ENCODE measurements at regions not wholly inside any gene's neighbourhood (a gene's known extent, or its start where the extent isn't known, plus 50 kb on each side); places are given as distances from the start of the nearest gene placed in this dataset.

DNA sequence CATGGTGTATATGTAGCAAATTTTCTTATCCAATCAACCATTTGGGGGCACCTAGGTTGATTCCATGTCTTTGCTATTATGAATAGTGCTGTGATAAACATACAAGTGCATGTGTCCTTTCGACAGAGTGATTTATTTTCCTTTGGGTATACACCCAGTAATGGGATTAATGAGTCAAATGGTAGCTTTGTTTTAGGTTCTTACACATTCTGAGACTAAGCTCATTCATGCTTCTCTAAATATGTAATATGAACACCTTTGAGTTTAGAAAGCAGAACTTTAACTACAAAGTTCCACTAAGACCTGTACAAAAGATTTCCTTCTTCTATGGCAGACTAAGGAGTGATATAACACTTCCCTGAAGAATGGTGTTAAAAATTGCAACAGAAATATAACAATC lies 627.0 kb downstream of the KCNA4 start:
- H3K27me3 ChIP-seq (ENCODE audit: insufficient read depth, low read length): no peaks in the 10 kb centered on the region
- no peaks in the 10 kb centered on the region for H3K36me3 ChIP-seq (ENCODE audit: insufficient read depth, low read length)
- no peak overlapping the region for H3K27ac ChIP-seq (ENCODE audit: low read depth, low read length)
- H3K4me3 ChIP-seq (ENCODE audit: low read depth, low read length): no peak overlapping the region
- no peaks in the 10 kb centered on the region for H3K4me1 ChIP-seq (ENCODE audit: control insufficient read depth, insufficient read depth, low read length, unreplicated experiment)
- no peak overlapping the region for H2AFZ ChIP-seq (ENCODE audit: low read length, unreplicated experiment)
- H3K79me2 ChIP-seq (ENCODE audit: control insufficient read depth, insufficient read depth, low read length, unreplicated experiment): no peaks in the 10 kb centered on the region

DNA sequence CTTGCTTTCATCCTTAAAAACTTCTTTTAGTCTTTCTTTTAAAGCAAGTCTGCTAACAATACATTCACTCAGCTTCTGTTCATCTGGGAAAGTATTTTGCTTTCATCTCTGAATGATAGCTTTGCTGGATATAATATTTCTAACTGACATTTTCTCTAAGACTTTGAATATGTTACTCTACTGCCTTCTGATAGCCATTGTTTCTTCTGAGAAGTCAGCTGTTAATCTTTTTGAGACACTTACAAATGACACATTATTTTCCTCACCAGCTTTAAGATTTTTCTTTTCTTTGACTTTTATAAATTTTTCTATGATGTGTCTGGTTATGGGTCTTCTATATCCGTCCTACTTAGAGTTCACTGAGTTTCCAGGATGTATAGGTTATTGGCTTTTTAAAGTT lies 643.1 kb downstream of the KCNA4 start:
- H3K4me1 ChIP-seq (ENCODE audit: control insufficient read depth, insufficient read depth, low read length, unreplicated experiment): no peaks in the 10 kb centered on the region
- no peak overlapping the region for H3K4me3 ChIP-seq (ENCODE audit: low read depth, low read length)
- H3K27ac ChIP-seq (ENCODE audit: low read depth, low read length): no peak overlapping the region
- H3K79me2 ChIP-seq (ENCODE audit: control insufficient read depth, insufficient read depth, low read length, unreplicated experiment): no peaks in the 10 kb centered on the region
- H3K36me3 ChIP-seq (ENCODE audit: insufficient read depth, low read length): no peaks in the 10 kb centered on the region; the same call in 1 of the 2 replicates
- no peak overlapping the region for H2AFZ ChIP-seq (ENCODE audit: low read length, unreplicated experiment)
- no peaks in the 10 kb centered on the region for H3K27me3 ChIP-seq (ENCODE audit: insufficient read depth, low read length)

DNA sequence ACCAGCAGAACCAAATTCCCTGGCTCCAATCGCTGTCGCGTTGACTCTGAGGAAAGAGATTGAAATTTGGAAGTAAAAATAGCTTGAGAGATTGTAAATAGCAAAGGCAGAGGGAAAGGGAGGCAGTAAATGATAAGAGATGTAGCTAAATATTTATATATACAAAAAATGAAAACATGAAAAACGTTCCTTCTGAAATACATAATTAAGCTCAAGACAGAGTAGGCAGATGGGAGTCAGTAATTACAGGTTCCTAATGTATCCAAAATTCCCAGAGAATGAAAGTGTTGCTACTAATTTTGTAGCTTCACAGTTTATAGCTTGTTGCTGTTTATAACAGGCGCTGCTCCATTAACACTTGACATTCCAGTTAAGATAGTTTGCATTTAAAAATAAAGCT lies 648.7 kb downstream of the KCNA4 start:
- no peak overlapping the region for H2AFZ ChIP-seq (ENCODE audit: low read length, unreplicated experiment)
- H3K4me3 ChIP-seq (ENCODE audit: low read depth, low read length): no peak overlapping the region
- H3K4me1 ChIP-seq (ENCODE audit: control insufficient read depth, insufficient read depth, low read length, unreplicated experiment): no peaks in the 10 kb centered on the region
- H3K79me2 ChIP-seq (ENCODE audit: control insufficient read depth, insufficient read depth, low read length, unreplicated experiment): no peaks in the 10 kb centered on the region
- H3K27ac ChIP-seq (ENCODE audit: low read depth, low read length): no peak overlapping the region
- H3K27me3 ChIP-seq (ENCODE audit: insufficient read depth, low read length): no peaks in the 10 kb centered on the region
- no peaks in the 10 kb centered on the region for H3K36me3 ChIP-seq (ENCODE audit: insufficient read depth, low read length)

- Histone ChIP-seq H3K27me3 (ENCODE audit: insufficient read depth, low read length) (no peaks in the 10 kb centered on the region), H3K36me3 (ENCODE audit: insufficient read depth, low read length) (no peaks in the 10 kb centered on the region), H2AFZ (ENCODE audit: low read length, unreplicated experiment) (no peak overlapping the region), H3K4me1 (ENCODE audit: control insufficient read depth, insufficient read depth, low read length, unreplicated experiment) (no peaks in the 10 kb centered on the region), H3K4me3 (ENCODE audit: low read depth, low read length) (no peak overlapping the region), H3K27ac (ENCODE audit: low read depth, low read length) (no peak overlapping the region), H3K79me2 (ENCODE audit: control insufficient read depth, insufficient read depth, low read length, unreplicated experiment) (no peaks in the 10 kb centered on the region)
Observed at GRCh38 chr11:29364006-29364405, 652.8 kb downstream of the KCNA4 start.

DNA sequence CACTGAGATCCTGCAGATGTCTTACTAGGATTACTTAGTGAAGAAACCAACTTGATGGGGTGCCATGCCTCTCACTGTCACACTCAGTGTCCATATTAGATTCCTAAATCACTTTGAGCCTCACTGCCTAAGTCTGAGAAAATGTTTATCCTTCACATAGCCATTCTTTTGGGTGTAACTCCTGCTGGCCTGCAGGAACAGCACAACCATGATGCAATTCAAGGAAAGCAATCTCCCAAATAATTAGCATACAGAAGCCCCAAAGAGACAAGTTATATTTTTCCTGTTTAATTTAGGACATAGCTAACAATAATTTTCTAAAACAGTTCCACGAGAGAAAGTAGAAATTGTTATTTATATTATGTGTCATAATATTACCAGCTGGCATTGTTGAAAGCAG lies 655.5 kb downstream of the KCNA4 start:
- Histone ChIP-seq H2AFZ (ENCODE audit: low read length, unreplicated experiment) (no peak overlapping the region), H3K4me3 (ENCODE audit: low read depth, low read length) (no peak overlapping the region), H3K4me1 (ENCODE audit: control insufficient read depth, insufficient read depth, low read length, unreplicated experiment) (no peaks in the 10 kb centered on the region), H3K27me3 (ENCODE audit: insufficient read depth, low read length) (no peaks in the 10 kb centered on the region), H3K27ac (ENCODE audit: low read depth, low read length) (no peak overlapping the region), H3K79me2 (ENCODE audit: control insufficient read depth, insufficient read depth, low read length, unreplicated experiment) (no peaks in the 10 kb centered on the region), H3K36me3 (ENCODE audit: insufficient read depth, low read length) (no peaks in the 10 kb centered on the region)

DNA sequence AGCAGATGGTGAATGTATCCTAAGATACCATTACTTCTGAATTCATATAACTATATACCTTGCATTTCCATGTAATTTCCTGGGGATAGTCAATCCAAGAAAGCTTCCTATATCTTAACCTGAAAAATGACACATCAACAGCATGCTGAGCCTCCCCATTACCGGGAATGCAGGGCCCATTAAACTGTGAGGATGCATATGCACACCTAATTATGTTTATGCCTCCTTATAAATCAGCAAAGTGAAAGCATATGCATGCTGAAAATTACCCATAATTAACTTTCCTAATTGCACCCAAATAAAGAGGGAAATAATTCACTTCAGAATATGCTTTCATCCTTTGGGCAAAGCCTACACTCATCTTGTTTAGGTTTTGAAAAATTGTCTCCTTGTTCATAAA lies 663.0 kb downstream of the KCNA4 start:
- no peaks in the 10 kb centered on the region for H3K79me2 ChIP-seq (ENCODE audit: control insufficient read depth, insufficient read depth, low read length, unreplicated experiment)
- no peaks in the 10 kb centered on the region for H3K27me3 ChIP-seq (ENCODE audit: insufficient read depth, low read length)
- H3K4me3 ChIP-seq (ENCODE audit: low read depth, low read length): no peak overlapping the region
- H3K27ac ChIP-seq (ENCODE audit: low read depth, low read length): no peak overlapping the region
- H3K4me1 ChIP-seq (ENCODE audit: control insufficient read depth, insufficient read depth, low read length, unreplicated experiment): no peaks in the 10 kb centered on the region
- no peak overlapping the region for H2AFZ ChIP-seq (ENCODE audit: low read length, unreplicated experiment)
- no peaks in the 10 kb centered on the region for H3K36me3 ChIP-seq (ENCODE audit: insufficient read depth, low read length)

- Histone ChIP-seq H3K27me3 (ENCODE audit: insufficient read depth, low read length) (no peaks in the 10 kb centered on the region), H3K79me2 (ENCODE audit: control insufficient read depth, insufficient read depth, low read length, unreplicated experiment) (no peaks in the 10 kb centered on the region), H2AFZ (ENCODE audit: low read length, unreplicated experiment) (no peak overlapping the region), H3K27ac (ENCODE audit: low read depth, low read length) (no peak overlapping the region), H3K4me3 (ENCODE audit: low read depth, low read length) (no peak overlapping the region), H3K4me1 (ENCODE audit: control insufficient read depth, insufficient read depth, low read length, unreplicated experiment) (no peaks in the 10 kb centered on the region), H3K36me3 (ENCODE audit: insufficient read depth, low read length) (no peaks in the 10 kb centered on the region)
Observed at GRCh38 chr11:29352273-29352795, 664.5 kb downstream of the KCNA4 start.

GRCh38 chr11:29351301-29351873 lies 665.4 kb downstream of the KCNA4 start:
- no peaks in the 10 kb centered on the region for H3K36me3 ChIP-seq (ENCODE audit: insufficient read depth, low read length)
- H3K4me1 ChIP-seq (ENCODE audit: control insufficient read depth, insufficient read depth, low read length, unreplicated experiment): no peaks in the 10 kb centered on the region
- H3K4me3 ChIP-seq (ENCODE audit: low read depth, low read length): no peak overlapping the region
- no peaks in the 10 kb centered on the region for H3K79me2 ChIP-seq (ENCODE audit: control insufficient read depth, insufficient read depth, low read length, unreplicated experiment)
- H2AFZ ChIP-seq (ENCODE audit: low read length, unreplicated experiment): no peak overlapping the region
- no peak overlapping the region for H3K27ac ChIP-seq (ENCODE audit: low read depth, low read length)
- H3K27me3 ChIP-seq (ENCODE audit: insufficient read depth, low read length): no peaks in the 10 kb centered on the region

DNA sequence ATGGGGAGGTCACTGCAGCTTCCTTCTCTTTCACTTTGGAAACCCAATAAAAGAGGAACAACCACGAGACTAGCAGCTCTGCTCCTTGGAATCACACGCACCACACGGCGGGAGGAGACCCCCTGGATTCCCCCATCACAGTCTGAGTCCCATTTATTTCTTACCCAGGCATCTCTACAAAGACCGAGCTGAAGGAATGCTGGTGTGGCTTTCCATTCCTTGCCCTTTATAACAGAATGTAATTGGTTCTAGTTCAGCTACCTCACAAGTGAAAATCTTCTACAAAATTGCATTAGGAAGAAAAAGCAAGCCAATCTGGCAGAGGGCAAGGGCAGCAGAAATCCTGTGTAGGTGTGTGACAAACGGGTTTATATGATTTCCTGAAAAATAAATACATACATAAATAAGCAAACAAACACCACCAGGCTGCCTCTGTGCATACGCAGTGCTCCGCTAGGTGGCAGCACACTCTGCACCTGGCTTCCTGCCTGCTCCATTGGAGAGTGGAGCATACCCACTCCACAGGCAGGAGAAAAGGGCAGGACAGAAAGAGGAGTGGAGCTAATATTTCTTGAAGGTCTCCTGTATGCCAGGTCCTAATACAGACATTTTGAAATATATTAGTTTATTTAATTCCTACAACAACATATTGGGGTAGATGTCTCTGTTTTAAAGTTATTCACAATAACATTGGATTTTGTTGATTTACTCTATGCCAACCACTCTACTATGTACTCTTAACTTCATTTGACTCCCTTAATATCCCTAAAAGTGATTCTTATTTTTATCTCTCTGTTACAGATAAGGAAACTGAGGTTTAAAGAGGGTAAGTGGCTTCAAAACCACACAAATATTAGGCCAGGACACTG lies 673.1 kb downstream of the KCNA4 start:
- no peaks in the 10 kb centered on the region for H3K36me3 ChIP-seq (ENCODE audit: insufficient read depth, low read length)
- no peaks in the 10 kb centered on the region for H3K79me2 ChIP-seq (ENCODE audit: control insufficient read depth, insufficient read depth, low read length, unreplicated experiment)
- H3K27ac ChIP-seq (ENCODE audit: low read depth, low read length): no peak overlapping the region
- H2AFZ ChIP-seq (ENCODE audit: low read length, unreplicated experiment): peak overlapping the region; percentile 43
- peak overlapping the region; percentile 56 for H3K4me3 ChIP-seq (ENCODE audit: low read depth, low read length)
- no peaks in the 10 kb centered on the region for H3K4me1 ChIP-seq (ENCODE audit: control insufficient read depth, insufficient read depth, low read length, unreplicated experiment)
- no peaks in the 10 kb centered on the region for H3K27me3 ChIP-seq (ENCODE audit: insufficient read depth, low read length)

DNA sequence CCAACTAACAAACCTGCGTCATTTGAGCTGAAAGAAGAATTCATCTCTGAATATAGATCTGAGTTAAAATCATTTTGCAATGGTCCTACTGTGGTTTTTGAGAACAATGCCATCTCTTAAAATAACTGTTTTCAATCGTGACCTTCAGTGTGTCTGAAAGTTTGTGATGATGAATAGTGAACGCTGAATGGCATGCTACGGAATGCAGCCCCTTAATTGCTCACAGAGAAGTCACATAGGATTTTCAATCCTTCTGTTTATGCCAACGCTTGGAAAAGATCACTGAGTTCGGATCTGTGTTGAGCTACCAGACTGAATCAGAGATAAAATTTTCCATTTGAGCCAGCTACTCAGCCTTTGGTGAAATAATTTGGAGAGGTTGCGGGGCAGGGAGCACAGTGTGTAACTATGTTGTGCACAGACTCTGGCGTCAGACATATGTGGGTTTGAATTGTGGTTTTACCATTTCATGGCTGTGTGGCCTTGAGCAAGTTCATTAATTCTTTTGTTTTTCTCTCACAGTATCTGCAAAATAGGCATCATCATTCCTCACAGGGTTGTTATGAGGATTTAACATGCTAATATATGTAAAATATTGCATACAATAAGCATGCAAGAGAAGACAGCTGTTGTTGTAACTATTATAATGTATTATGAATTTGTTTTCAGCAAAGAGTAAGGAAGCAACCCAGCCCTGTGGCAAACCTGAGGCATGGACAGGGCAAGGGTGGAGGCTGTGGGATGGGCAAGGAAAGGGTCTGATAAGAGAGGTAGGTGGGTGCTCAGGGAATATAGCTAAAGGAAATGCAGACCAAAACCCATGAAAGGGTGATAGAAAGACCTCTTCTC lies 679.9 kb downstream of the KCNA4 start:
- H3K79me2 ChIP-seq (ENCODE audit: control insufficient read depth, insufficient read depth, low read length, unreplicated experiment): no peaks in the 10 kb centered on the region
- H3K4me3 ChIP-seq (ENCODE audit: low read depth, low read length): peak overlapping the region; percentile 44
- H3K27me3 ChIP-seq (ENCODE audit: insufficient read depth, low read length): no peaks in the 10 kb centered on the region
- peak overlapping the region; percentile 73 for H3K27ac ChIP-seq (ENCODE audit: low read depth, low read length)
- H2AFZ ChIP-seq (ENCODE audit: low read length, unreplicated experiment): peak overlapping the region; percentile 99
- H3K36me3 ChIP-seq (ENCODE audit: insufficient read depth, low read length): no peaks in the 10 kb centered on the region
- H3K4me1 ChIP-seq (ENCODE audit: control insufficient read depth, insufficient read depth, low read length, unreplicated experiment): peaks cover 23% of the 10 kb centered on the region
